Osteocyte (in vitro differentiated cells): ENCODE measurements at regions not wholly inside any gene's neighbourhood (a gene's known extent, or its start where the extent isn't known, plus 50 kb on each side); places are given as distances from the start of the nearest gene placed in this dataset.

Experiments used
- DNase-seq: peaks from one replicate; pipeline ENCODE4 v3.0.0; 2021; ENCODE audit warnings: mixed read lengths; ENCODE audit not compliant: unreplicated experiment; ENCODE audit errors: extremely low spot score
- H3K27ac Mint-ChIP-seq: one replicate; pipeline ENCODE4 v1.8.0; 2021; ENCODE audit warnings: mild to moderate bottlenecking, mixed read lengths; ENCODE audit not compliant: unreplicated experiment
- H3K27me3 Mint-ChIP-seq: one replicate; pipeline ENCODE4 v1.8.0; 2021; ENCODE audit warnings: mixed read lengths; ENCODE audit not compliant: unreplicated experiment
- H3K36me3 Mint-ChIP-seq: one replicate; pipeline ENCODE4 v1.8.0; 2021; ENCODE audit warnings: mixed read lengths; ENCODE audit not compliant: unreplicated experiment
- H3K4me1 Mint-ChIP-seq: one replicate; pipeline ENCODE4 v1.8.0; 2021; ENCODE audit warnings: mixed read lengths; ENCODE audit not compliant: unreplicated experiment
- H3K4me3 Mint-ChIP-seq: one replicate; pipeline ENCODE4 v1.8.0; 2021; ENCODE audit warnings: mild to moderate bottlenecking, moderate library complexity, mixed read lengths; ENCODE audit not compliant: unreplicated experiment
- H3K9me3 Mint-ChIP-seq: one replicate; pipeline ENCODE4 v1.8.0; 2021; ENCODE audit warnings: mixed read lengths; ENCODE audit not compliant: unreplicated experiment
- CTCF ChIP-seq: fragments of 200-600 bp; sonication (generic); IDR thresholded peaks from 2 replicates; pipeline ENCODE4 v1.5.0; 2021; ENCODE audit warnings: antibody characterized with exemption, mild to moderate bottlenecking, moderate library complexity

GRCh38 chr4:19455196-19455595, 796.5 kb upstream of the SLIT2 start:
- Mint-ChIP-seq H3K36me3 (no peaks in the 10 kb centered on the region), H3K27ac (no peak overlapping the region), H3K27me3 (no peaks in the 10 kb centered on the region), H3K4me1 (no peaks in the 10 kb centered on the region), H3K9me3 (peaks cover 7% of the 10 kb centered on the region), H3K4me3 (no peak overlapping the region)
- DNase-seq = no peak
- no peak for TF ChIP-seq CTCF

- H3K27ac Mint-ChIP-seq = no peak overlapping the region
Observed at GRCh38 chr4:19438233-19438632, 813.5 kb upstream of the SLIT2 start.

GRCh38 chr4:19437008-19437407, 814.7 kb upstream of the SLIT2 start:
- peaks cover 5% of the 10 kb centered on the region for H3K4me1 Mint-ChIP-seq
- no peak for DNase-seq
- H3K27ac Mint-ChIP-seq = no peak overlapping the region
- no peaks in the 10 kb centered on the region for H3K27me3 Mint-ChIP-seq
- H3K9me3 Mint-ChIP-seq = peaks cover 26% of the 10 kb centered on the region
- no peak overlapping the region for H3K4me3 Mint-ChIP-seq
- TF ChIP-seq CTCF = no peak
- H3K36me3 Mint-ChIP-seq = no peaks in the 10 kb centered on the region

More at GRCh38 chr4:19438233-19438632, 813.5 kb upstream of the SLIT2 start:
- Mint-ChIP-seq H3K4me3 (no peak overlapping the region), H3K36me3 (no peaks in the 10 kb centered on the region), H3K27me3 (no peaks in the 10 kb centered on the region), H3K9me3 (peaks cover 24% of the 10 kb centered on the region), H3K4me1 (peaks cover 5% of the 10 kb centered on the region)
- no peak for DNase-seq
- TF ChIP-seq CTCF = no peak

GRCh38 chr4:19429684-19430083, 822.0 kb upstream of the SLIT2 start:
- DNase-seq = no peak
- Mint-ChIP-seq H3K27me3 (no peaks in the 10 kb centered on the region), H3K4me1 (no peaks in the 10 kb centered on the region), H3K36me3 (peaks cover 6% of the 10 kb centered on the region), H3K4me3 (no peak overlapping the region), H3K9me3 (peaks cover 25% of the 10 kb centered on the region), H3K27ac (no peak overlapping the region)
- TF ChIP-seq CTCF = no peak

- H3K4me1 Mint-ChIP-seq = no peaks in the 10 kb centered on the region
- TF ChIP-seq CTCF = no peak
- H3K9me3 Mint-ChIP-seq = peaks cover 13% of the 10 kb centered on the region
- peaks cover 3% of the 10 kb centered on the region for H3K36me3 Mint-ChIP-seq
- DNase-seq = no peak
- H3K27ac Mint-ChIP-seq = no peak overlapping the region
- peaks cover 3% of the 10 kb centered on the region for H3K27me3 Mint-ChIP-seq
- H3K4me3 Mint-ChIP-seq = no peak overlapping the region
Observed at GRCh38 chr4:19425146-19425545, 826.6 kb upstream of the SLIT2 start.
